Activated CD4-positive, alpha-beta memory T cell treated with anti-CD3 and anti-CD28 coated beads for 36 hours (primary cell): ENCODE measurements at regions not wholly inside any gene's neighbourhood (a gene's known extent, or its start where the extent isn't known, plus 50 kb on each side); places are given as distances from the start of the nearest gene placed in this dataset.

ENCODE experiments used
- CTCF ChIA-PET: fragments of 350-600 bp; sonication (Branson Sonifier 250); formaldehyde crosslinking; loops from one replicate; lab custom pipeline; 2021; ENCODE audit warnings: antibody characterized with exemption, inconsistent platforms; lab: Charles Lee
- POLR2A ChIA-PET: fragments of 350-600 bp; sonication (Branson Sonifier 250); formaldehyde crosslinking; loops from one replicate; lab custom pipeline; 2021; ENCODE audit warnings: antibody characterized with exemption; lab: Charles Lee
- DNase-seq: peaks from one replicate; pipeline ENCODE4 v3.0.0-alpha.2; 2020
- H3K27ac Mint-ChIP-seq: one replicate; pipeline ENCODE4 v1.8.0; 2021; ENCODE audit warnings: mixed read lengths
- H3K27me3 Mint-ChIP-seq: one replicate; pipeline ENCODE4 v1.8.0; 2021; ENCODE audit warnings: mixed read lengths
- H3K36me3 Mint-ChIP-seq: one replicate; pipeline ENCODE4 v1.8.0; 2021; ENCODE audit warnings: mixed read lengths
- H3K4me1 Mint-ChIP-seq: one replicate; pipeline ENCODE4 v1.8.0; 2021; ENCODE audit warnings: low read depth, mixed read lengths
- H3K4me3 Mint-ChIP-seq: one replicate; pipeline ENCODE4 v1.8.0; 2021; ENCODE audit warnings: mild to moderate bottlenecking, mixed read lengths
- H3K9me3 Mint-ChIP-seq: one replicate; pipeline ENCODE4 v1.8.0; 2021; ENCODE audit warnings: mixed read lengths
- intact Hi-C: fragments of 100-400 bp; cut with micrococcal nuclease; formaldehyde crosslinking; loops from one replicate; pipeline ENCODE4 v1.15.1; 2023

- Mint-ChIP-seq H3K4me3 (no peak overlapping the region), H3K4me1 (no peaks in the 10 kb centered on the region), H3K9me3 (no peaks in the 10 kb centered on the region), H3K27ac (no peak overlapping the region), H3K36me3 (no peaks in the 10 kb centered on the region), H3K27me3 (peaks cover 14% of the 10 kb centered on the region)
- no peak for DNase-seq
- ChIA-PET POLR2A (no interaction called here), CTCF (no interaction called here)
- intact Hi-C loops: no loop called here
Measured at GRCh38 chr7:26480156-26480555, 188.5 kb downstream of the SNX10 start.

DNA sequence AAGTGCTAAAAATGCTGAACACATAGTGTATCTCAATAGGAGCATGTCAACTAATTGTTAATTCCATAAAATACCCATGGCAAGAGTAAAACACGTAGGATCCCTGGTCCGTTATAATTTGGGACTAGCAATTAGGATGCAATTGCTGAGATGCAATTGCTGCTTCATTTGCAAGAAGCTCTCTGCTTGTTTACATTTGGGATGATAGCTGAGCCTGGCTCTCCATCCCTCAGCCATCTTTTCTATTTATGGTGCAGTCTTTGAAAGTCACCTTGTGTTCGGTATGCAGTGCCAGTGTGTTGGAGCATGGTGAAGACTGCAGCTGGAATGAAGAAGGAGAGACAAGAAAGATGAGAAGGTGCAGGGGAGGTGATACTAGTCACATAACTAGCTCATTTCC, 191.3 kb downstream of the SNX10 start:
- no peaks in the 10 kb centered on the region for H3K9me3 Mint-ChIP-seq
- DNase-seq: no peak
- no peak overlapping the region for H3K27ac Mint-ChIP-seq
- no peaks in the 10 kb centered on the region for H3K36me3 Mint-ChIP-seq
- H3K4me3 Mint-ChIP-seq: no peak overlapping the region
- ChIA-PET CTCF (no interaction called here), POLR2A (no interaction called here)
- intact Hi-C loops: no loop called here
- peaks cover 9% of the 10 kb centered on the region for H3K27me3 Mint-ChIP-seq
- H3K4me1 Mint-ChIP-seq: no peaks in the 10 kb centered on the region

DNA sequence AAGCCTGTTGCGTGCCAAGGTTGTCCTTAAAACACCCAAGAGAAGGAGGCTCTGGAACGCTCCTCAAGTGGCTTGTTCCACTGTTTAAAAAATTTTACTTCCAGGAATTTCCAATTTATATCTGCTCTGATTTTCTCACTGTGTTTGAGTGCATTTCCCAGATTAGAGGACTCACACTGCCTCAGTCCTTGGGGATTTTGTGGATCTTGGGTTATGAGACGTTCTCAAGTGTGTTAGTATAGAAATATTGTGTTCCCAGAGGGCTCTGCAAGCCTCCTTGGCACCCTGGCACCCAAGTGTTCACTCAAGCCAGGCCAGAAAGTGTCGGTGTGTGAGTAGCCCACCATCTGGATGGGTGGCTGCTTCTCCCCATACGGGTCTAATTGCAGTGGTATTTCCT, 192.2 kb downstream of the SNX10 start:
- ChIA-PET CTCF (interaction anchor here (0.6 kb wide), 1 partner anchor 17 kb away, joined by 3 read pairs; no protein-coding TSS in a partner anchor), POLR2A (no interaction called here)
- no peaks in the 10 kb centered on the region for H3K4me1 Mint-ChIP-seq

GRCh38 chr7:26485367-26485934, 193.8 kb downstream of the SNX10 start:
- Mint-ChIP-seq H3K36me3 (no peaks in the 10 kb centered on the region), H3K27me3 (peaks cover 17% of the 10 kb centered on the region), H3K9me3 (no peaks in the 10 kb centered on the region), H3K4me1 (no peaks in the 10 kb centered on the region), H3K27ac (no peak overlapping the region), H3K4me3 (no peak overlapping the region)
- POLR2A ChIA-PET: no interaction called here
- CTCF ChIA-PET: no interaction called here
- DNase-seq: no peak
- intact Hi-C loops: no loop called here

More for the DNA sequence above, 192.2 kb downstream of the SNX10 start:
- DNase-seq: no peak
- Mint-ChIP-seq H3K36me3 (no peaks in the 10 kb centered on the region), H3K9me3 (no peaks in the 10 kb centered on the region), H3K27me3 (peaks cover 14% of the 10 kb centered on the region), H3K4me3 (no peak overlapping the region), H3K27ac (no peak overlapping the region)
- intact Hi-C loops: no loop called here

- no peaks in the 10 kb centered on the region for H3K9me3 Mint-ChIP-seq
- intact Hi-C loops: no loop called here
- no peaks in the 10 kb centered on the region for H3K4me1 Mint-ChIP-seq
- DNase-seq: no peak
- peaks cover 12% of the 10 kb centered on the region for H3K27me3 Mint-ChIP-seq
- ChIA-PET CTCF (no interaction called here), POLR2A (no interaction called here)
- no peak overlapping the region for H3K27ac Mint-ChIP-seq
- no peak overlapping the region for H3K4me3 Mint-ChIP-seq
- H3K36me3 Mint-ChIP-seq: no peaks in the 10 kb centered on the region
Measured at GRCh38 chr7:26486153-26486552, 194.5 kb downstream of the SNX10 start.

DNA sequence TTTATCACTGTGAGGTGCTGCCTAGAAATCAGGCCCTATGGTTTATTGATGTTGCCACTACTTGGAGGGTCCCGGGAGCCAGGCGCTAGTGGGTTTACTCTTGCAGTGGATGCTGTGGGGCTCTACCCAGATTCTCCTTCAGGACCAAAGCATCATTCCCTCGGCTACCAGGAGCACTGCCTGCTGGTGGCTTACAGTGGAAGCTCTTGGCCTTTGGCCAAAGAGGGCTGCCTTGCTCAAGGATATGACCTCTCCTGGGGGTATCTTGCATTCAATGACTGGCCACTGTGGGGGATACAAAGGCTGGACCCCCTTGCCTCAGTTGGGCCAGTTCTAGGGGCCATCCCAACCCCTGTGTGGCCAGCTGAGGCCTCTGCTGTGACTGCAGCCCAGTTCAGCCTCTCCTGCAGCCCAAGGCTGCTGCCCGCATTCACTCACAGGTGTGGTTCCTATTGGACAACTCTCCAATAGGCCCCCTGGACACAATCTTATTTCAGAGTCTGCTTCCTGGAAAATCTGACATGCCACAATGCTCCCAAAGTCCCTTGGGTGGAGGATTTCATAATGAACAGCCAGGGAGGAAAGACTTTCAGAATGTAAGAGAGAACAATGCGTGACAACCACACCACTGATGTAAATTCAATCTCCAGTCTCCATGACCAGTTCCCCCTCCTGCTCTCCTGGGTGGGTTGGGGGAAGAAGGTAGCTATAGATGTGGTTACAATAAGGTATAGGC, 196.3 kb downstream of the SNX10 start:
- intact Hi-C loops: no loop called here
- Mint-ChIP-seq H3K4me3 (no peak overlapping the region), H3K27ac (no peak overlapping the region), H3K9me3 (no peaks in the 10 kb centered on the region), H3K36me3 (no peaks in the 10 kb centered on the region), H3K27me3 (peaks cover 12% of the 10 kb centered on the region), H3K4me1 (no peaks in the 10 kb centered on the region)
- ChIA-PET POLR2A (no interaction called here), CTCF (no interaction called here)
- no peak for DNase-seq

DNA sequence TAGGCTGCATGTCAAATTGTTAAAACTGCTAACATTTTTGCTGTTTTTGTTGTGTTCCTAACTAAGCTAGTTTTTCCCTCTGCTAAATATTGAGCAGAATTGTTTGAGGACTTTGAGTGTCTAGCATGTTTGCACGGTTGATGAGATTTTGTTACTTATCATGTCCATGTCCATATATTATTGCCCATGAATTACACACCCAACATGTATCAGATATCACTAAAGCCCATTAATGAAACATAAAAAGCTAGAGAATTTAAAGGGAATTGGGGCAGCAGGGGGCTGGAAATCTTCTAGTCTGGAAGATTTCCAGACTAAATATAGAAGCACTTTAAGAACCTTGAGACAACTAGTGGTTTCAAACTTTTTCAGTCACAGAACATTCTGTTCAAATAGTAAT, 197.7 kb downstream of the SNX10 start:
- ChIA-PET CTCF (no interaction called here), POLR2A (no interaction called here)
- H3K9me3 Mint-ChIP-seq: no peaks in the 10 kb centered on the region

GRCh38 chr7:26489906-26490639, 198.4 kb downstream of the SNX10 start:
- H3K4me3 Mint-ChIP-seq: no peak overlapping the region
- CTCF ChIA-PET: interaction anchor here (2.4 kb wide), 1 partner anchor 120 kb away, joined by 6 read pairs; no protein-coding TSS in a partner anchor
- peaks cover 9% of the 10 kb centered on the region for H3K27me3 Mint-ChIP-seq
- no peak overlapping the region for H3K27ac Mint-ChIP-seq
- intact Hi-C loops: no loop called here
- POLR2A ChIA-PET: no interaction called here
- H3K4me1 Mint-ChIP-seq: no peaks in the 10 kb centered on the region
- H3K9me3 Mint-ChIP-seq: no peaks in the 10 kb centered on the region
- H3K36me3 Mint-ChIP-seq: no peaks in the 10 kb centered on the region
- DNase-seq: no peak

More for the DNA sequence above, 197.7 kb downstream of the SNX10 start:
- Mint-ChIP-seq H3K4me3 (no peak overlapping the region), H3K36me3 (no peaks in the 10 kb centered on the region), H3K4me1 (no peaks in the 10 kb centered on the region), H3K27me3 (peaks cover 10% of the 10 kb centered on the region), H3K27ac (no peak overlapping the region)
- intact Hi-C loops: no loop called here
- DNase-seq: no peak

DNA sequence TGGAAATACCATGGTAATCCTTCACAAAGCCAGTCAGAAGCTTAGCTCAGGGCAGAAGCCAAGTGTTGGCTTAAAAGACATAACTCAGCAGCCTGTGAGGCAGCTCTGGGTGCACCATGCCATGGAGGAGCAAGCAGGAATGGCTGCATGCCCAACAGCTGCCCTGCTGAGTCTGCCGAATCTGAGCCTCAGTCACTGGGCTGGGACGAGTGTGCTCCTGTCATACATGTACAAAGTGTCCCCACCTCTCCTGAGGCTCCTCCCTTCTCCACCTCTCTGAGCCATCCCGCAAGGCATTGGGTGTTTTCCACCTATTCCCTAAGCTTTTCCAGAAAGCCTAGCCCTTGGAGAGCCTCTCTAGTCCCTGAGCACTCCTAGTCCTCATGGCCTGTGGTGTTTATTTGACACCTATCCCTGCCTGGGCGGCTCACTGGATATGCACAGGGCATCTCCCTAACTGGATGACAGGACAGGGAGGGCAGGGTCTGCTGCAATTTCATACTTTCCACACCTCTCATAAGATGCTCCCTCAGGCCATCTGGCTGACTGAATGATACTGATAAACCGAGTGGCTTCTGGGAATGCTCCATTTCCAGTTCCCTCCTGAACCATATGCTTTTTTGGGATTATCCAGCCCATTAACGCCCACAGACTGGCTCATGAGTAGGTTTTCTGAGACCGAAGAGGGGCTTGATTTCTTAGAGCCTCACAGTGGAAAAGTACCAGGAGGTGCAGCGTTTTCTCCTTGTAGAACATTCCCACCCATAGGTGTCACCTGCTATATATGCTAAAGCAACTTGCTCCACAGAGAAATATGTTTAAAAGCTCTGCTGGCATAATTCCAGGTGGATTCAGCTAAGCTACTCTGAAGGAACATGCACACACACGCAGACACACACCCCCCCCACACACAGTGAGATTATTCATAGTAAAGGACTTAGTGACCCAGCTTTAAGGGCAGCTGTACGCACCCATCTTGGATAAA, 199.3 kb downstream of the SNX10 start:
- ChIA-PET POLR2A (no interaction called here), CTCF (interaction anchor here (0.6 to 2.4 kb wide), 3 partner anchors 10 to 1339 kb away, joined by 3 to 6 read pairs (median 3); no protein-coding TSS in a partner anchor)
- no peak for DNase-seq
- H3K9me3 Mint-ChIP-seq: no peaks in the 10 kb centered on the region
- H3K4me3 Mint-ChIP-seq: no peak overlapping the region
- H3K27ac Mint-ChIP-seq: no peak overlapping the region
- peaks cover 9% of the 10 kb centered on the region for H3K27me3 Mint-ChIP-seq
- intact Hi-C loops: no loop called here
- no peaks in the 10 kb centered on the region for H3K36me3 Mint-ChIP-seq
- no peaks in the 10 kb centered on the region for H3K4me1 Mint-ChIP-seq

GRCh38 chr7:26492816-26493215, 201.2 kb downstream of the SNX10 start:
- no peak for DNase-seq
- Mint-ChIP-seq H3K27me3 (peaks cover 9% of the 10 kb centered on the region), H3K27ac (no peak overlapping the region), H3K4me1 (no peaks in the 10 kb centered on the region), H3K4me3 (no peak overlapping the region), H3K36me3 (no peaks in the 10 kb centered on the region), H3K9me3 (no peaks in the 10 kb centered on the region)
- POLR2A ChIA-PET: no interaction called here
- intact Hi-C loops: no loop called here
- CTCF ChIA-PET: no interaction called here

DNA sequence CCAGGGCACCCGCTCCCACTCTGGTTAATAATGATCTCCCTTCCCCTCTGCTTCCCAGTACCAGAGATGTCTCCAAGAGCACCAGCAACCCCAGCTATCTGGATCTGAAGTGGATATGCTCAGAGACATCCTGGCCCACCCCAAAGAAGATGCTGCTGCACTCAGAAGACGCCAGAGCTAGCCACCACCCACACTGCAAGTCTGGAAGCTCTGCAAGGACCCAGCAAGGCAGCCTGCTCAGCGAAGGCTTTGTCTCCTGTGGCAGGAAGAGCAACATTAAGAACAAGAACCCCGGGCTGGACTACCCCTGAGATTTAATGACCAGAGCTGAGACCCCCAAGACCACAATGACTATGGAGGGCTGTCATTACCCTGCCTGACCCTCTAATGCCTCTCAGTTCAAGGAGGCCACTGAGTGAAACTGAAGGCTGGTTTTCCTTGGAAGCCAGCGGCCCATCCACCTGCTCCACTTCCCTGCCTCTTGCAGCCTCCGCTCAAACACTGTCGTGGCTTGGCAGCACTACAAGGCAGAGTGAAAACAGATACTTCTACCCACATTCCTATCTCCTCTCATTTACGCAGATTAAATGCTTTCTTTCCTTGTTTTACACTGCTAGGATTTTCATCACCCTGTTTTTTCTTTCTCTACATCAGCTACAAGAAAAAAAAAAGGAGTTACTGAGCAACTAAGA, 202.2 kb downstream of the SNX10 start:
- CTCF ChIA-PET: interaction anchor here (1.6 kb wide), 1 partner anchor 116 kb away, joined by 4 read pairs; no protein-coding TSS in a partner anchor
- Mint-ChIP-seq H3K27me3 (peaks cover 4% of the 10 kb centered on the region), H3K9me3 (no peaks in the 10 kb centered on the region), H3K4me1 (no peaks in the 10 kb centered on the region), H3K36me3 (no peaks in the 10 kb centered on the region), H3K4me3 (no peak overlapping the region), H3K27ac (no peak overlapping the region)
- POLR2A ChIA-PET: no interaction called here
- DNase-seq: no peak
- intact Hi-C loops: no loop called here
